HEK293 (cell line): ENCODE measurements at regions not wholly inside any gene's neighbourhood (a gene's known extent, or its start where the extent isn't known, plus 50 kb on each side); places are given as distances from the start of the nearest gene placed in this dataset.
A peak's percentile ranks its signal among the peaks of the same experiment; 100 is the strongest.

Source experiments
- CTCF ChIA-PET: fragments of 350-600 bp; formaldehyde crosslinking; extraction: SDS; loops from one replicate; lab custom pipeline; 2021; ENCODE audit warnings: antibody characterized with exemption; lab: Yijun Ruan, JAX
- POLR2A ChIA-PET: fragments of 300-600 bp; formaldehyde crosslinking; extraction: SDS; loops from one replicate; lab custom pipeline; 2020; ENCODE audit warnings: antibody characterized with exemption, inconsistent platforms; lab: Yijun Ruan, JAX
- H3K27ac ChIP-seq: fragments of 200-500 bp; sonication (Bioruptor generic); 2 replicates; pipeline ENCODE4 v1.5.1; 2014; ENCODE audit warnings: low read depth, low read length, control low read depth, inconsistent platforms; ENCODE audit errors: extremely low read depth
- H3K36me3 ChIP-seq, 2 experiments: fragments of 200-500 bp in 1 of 2; sonication (Bioruptor generic) in 1 of 2; 1 replicate in 1 of 2; 2 replicates in 1 of 2; pipeline ENCODE4 v1.5.1; 2014 to 2017; ENCODE audit warnings: inconsistent platforms in 2 of 2, low read length in 2 of 2; ENCODE audit not compliant: control insufficient read depth in 2 of 2, insufficient read depth in 1 of 2
- H3K4me1 ChIP-seq: fragments of 200-500 bp; sonication (Bioruptor generic); 2 replicates; pipeline ENCODE4 v1.5.1; 2014; ENCODE audit warnings: mild to moderate bottlenecking, low read length, inconsistent platforms; ENCODE audit not compliant: control insufficient read depth, insufficient read depth
- H3K4me3 ChIP-seq: 2 replicates; pipeline ENCODE4 v1.5.1; 2011; ENCODE audit warnings: low read depth, mild to moderate bottlenecking, control low read depth, low read length, moderate library complexity
- H3K9me3 ChIP-seq: fragments of 200-500 bp; sonication (Bioruptor generic); 2 replicates; pipeline ENCODE4 v1.5.1; 2014; ENCODE audit warnings: low read depth, low read length, inconsistent platforms; ENCODE audit not compliant: control insufficient read depth, insufficient read depth
- EGR2 ChIP-seq: fragments of 450-650 bp; formaldehyde crosslinking; IDR thresholded peaks from 2 replicates; pipeline ENCODE4 v1.5.1; 2016; ENCODE audit warnings: low read depth, missing biosample characterization, missing genetic modification characterization
- ELK4 ChIP-seq: IDR thresholded peaks from 2 replicates; pipeline ENCODE4 v1.6.1; 2011; ENCODE audit warnings: mild to moderate bottlenecking, low read depth, low read length, borderline replicate concordance
- HOXC10 ChIP-seq: sonication (generic); formaldehyde crosslinking; IDR thresholded peaks from 2 replicates; pipeline ENCODE4 v1.8.1; 2023; ENCODE audit warnings: mild to moderate bottlenecking, missing genetic modification reagents
- IKZF3 ChIP-seq: fragments of 450-650 bp; IDR thresholded peaks from 2 replicates; pipeline ENCODE4 v1.5.0; 2018; ENCODE audit warnings: missing biosample characterization, mild to moderate bottlenecking, missing genetic modification characterization, moderate library complexity
- ZFHX2 ChIP-seq: fragments of 450-650 bp; formaldehyde crosslinking; conservative IDR thresholded peaks from 2 replicates; pipeline ENCODE4 v1.5.1; 2016; ENCODE audit warnings: missing biosample characterization, missing genetic modification characterization
- ZNF133 ChIP-seq: fragments of 450-650 bp; formaldehyde crosslinking; IDR thresholded peaks from 2 replicates; pipeline ENCODE4 v1.5.1; 2016; ENCODE audit warnings: missing biosample characterization, missing genetic modification characterization
- ZNF140 ChIP-seq: fragments of 450-650 bp; formaldehyde crosslinking; IDR thresholded peaks from 2 replicates; pipeline ENCODE4 v1.5.1; 2016; ENCODE audit warnings: missing biosample characterization, missing genetic modification characterization
- ZNF19 ChIP-seq: fragments of 450-650 bp; formaldehyde crosslinking; IDR thresholded peaks from 2 replicates; pipeline ENCODE4; 2016; ENCODE audit warnings: missing biosample characterization, missing genetic modification characterization, low read depth
- ZNF302 ChIP-seq: fragments of 450-650 bp; formaldehyde crosslinking; IDR thresholded peaks from 2 replicates; pipeline ENCODE4 v1.5.1; 2016; ENCODE audit warnings: missing biosample characterization, missing genetic modification characterization, low read depth
- ZNF391 ChIP-seq: fragments of 450-650 bp; formaldehyde crosslinking; IDR thresholded peaks from 2 replicates; pipeline ENCODE4 v1.5.1; 2016; ENCODE audit warnings: low read depth, missing biosample characterization, missing genetic modification characterization, borderline replicate concordance
- ZNF398 ChIP-seq: fragments of 450-650 bp; formaldehyde crosslinking; IDR thresholded peaks from 2 replicates; pipeline ENCODE4 v1.5.1; 2017; ENCODE audit warnings: missing biosample characterization, missing genetic modification characterization
- ZNF449 ChIP-seq: fragments of 450-650 bp; formaldehyde crosslinking; IDR thresholded peaks from 2 replicates; pipeline ENCODE4 v1.5.1; 2017; ENCODE audit warnings: missing biosample characterization, mild to moderate bottlenecking, missing genetic modification characterization, moderate library complexity
- ZNF513 ChIP-seq: fragments of 450-650 bp; IDR thresholded peaks from 2 replicates; pipeline ENCODE4 v1.5.1; 2018; ENCODE audit warnings: missing biosample characterization, missing genetic modification characterization
- ZNF571 ChIP-seq: fragments of 450-650 bp; formaldehyde crosslinking; IDR thresholded peaks from 2 replicates; pipeline ENCODE4 v1.5.0; 2017; ENCODE audit warnings: missing biosample characterization, missing genetic modification characterization
- ZNF692 ChIP-seq: fragments of 450-650 bp; formaldehyde crosslinking; IDR thresholded peaks from 2 replicates; pipeline ENCODE4 v1.5.1; 2016; ENCODE audit warnings: missing biosample characterization, missing genetic modification characterization
- ZNF704 ChIP-seq: fragments of 450-650 bp; formaldehyde crosslinking; IDR thresholded peaks from 2 replicates; pipeline ENCODE4 v1.5.1; 2016; ENCODE audit warnings: missing biosample characterization, missing genetic modification characterization
- ZNF776 ChIP-seq: fragments of 450-650 bp; formaldehyde crosslinking; IDR thresholded peaks from 2 replicates; pipeline ENCODE4 v1.5.0; 2017; ENCODE audit warnings: missing biosample characterization, missing genetic modification characterization, borderline replicate concordance
- ZNF785 ChIP-seq: fragments of 450-650 bp; formaldehyde crosslinking; IDR thresholded peaks from 2 replicates; pipeline ENCODE4 v1.5.1; 2016; ENCODE audit warnings: missing biosample characterization, missing genetic modification characterization
- ZSCAN23 ChIP-seq: fragments of 450-650 bp; formaldehyde crosslinking; IDR thresholded peaks from 2 replicates; pipeline ENCODE4 v1.5.1; 2016; ENCODE audit warnings: missing biosample characterization, missing genetic modification characterization

GRCh38 chr9:135204177-135204576, 116.7 kb downstream of the OLFM1 start (continued):
- no peak for TF ChIP-seq ZNF513 (tag by site-specific recombination)
- TF ChIP-seq IKZF3 (tag by site-specific recombination) = no peak
- TF ChIP-seq ZNF785 (tag by site-specific recombination) = no peak
- TF ChIP-seq ZNF692 (tag by site-specific recombination) = no peak
- no peak for TF ChIP-seq ZNF571 (tag by site-specific recombination)
- TF ChIP-seq EGR2 = no peak
- TF ChIP-seq ZNF19 (tag by site-specific recombination) = no peak
- no peak for TF ChIP-seq ELK4
- TF ChIP-seq ZNF398 = no peak

GRCh38 chr9:135209136-135209535, 121.7 kb downstream of the OLFM1 start:
- CTCF ChIA-PET = no interaction called here
- POLR2A ChIA-PET = no interaction called here
- Histone ChIP-seq H3K4me3 (no peak overlapping the region), H3K27ac (no peak overlapping the region), H3K4me1 (no peaks in the 10 kb centered on the region), H3K9me3 (no peaks in the 10 kb centered on the region), H3K36me3 (no peaks in the 10 kb centered on the region)
- TF ChIP-seq EGR2 (0 out of 2 replicates have a peak, but pooled peaks have one; percentile 6), ZNF449 (tag by site-specific recombination) (no peak), ZNF704 (tag by site-specific recombination) (no peak), ZNF391 (no peak), HOXC10 (CRISPR knock-in tag) (no peak), ZNF776 (no peak)

- Histone ChIP-seq H3K4me1 (no peaks in the 10 kb centered on the region), H3K4me3 (no peak overlapping the region), H3K27ac (no peak overlapping the region), H3K9me3 (no peaks in the 10 kb centered on the region), H3K36me3 (no peaks in the 10 kb centered on the region)
- TF ChIP-seq ZNF140 (tag by site-specific recombination) (no peak), ZSCAN23 (tag by site-specific recombination) (no peak), ZFHX2 (no peak), ZNF133 (tag by site-specific recombination) (no peak), EGR2 (no peak), ZNF302 (tag by site-specific recombination) (no peak)
- ChIA-PET POLR2A (no interaction called here), CTCF (interaction anchor here (0.6 kb wide), 2 partner anchors 48 to 921 kb away, joined by 3 to 4 read pairs; no protein-coding TSS in a partner anchor)
These were observed 122.4 kb downstream of the OLFM1 start for GRCh38 chr9:135209852-135210251.
